Esophagus squamous epithelium (tissue), 5 donors: ENCODE measurements at regions not wholly inside any gene's neighbourhood (a gene's known extent, or its start where the extent isn't known, plus 50 kb on each side); places are given as distances from the start of the nearest gene placed in this dataset.

Experiments
- DNase-seq: peaks from one replicate; lab custom pipeline; 2025; lab: John Stamatoyannopoulos, UW
- H3K27ac ChIP-seq, 4 donors: fragments of 200-600 bp; sonication (generic); one replicate each; pipeline ENCODE4 v1.5.1; 2016 to 2019; ENCODE audit warnings: mild to moderate bottlenecking in 1 of 4
- H3K27me3 ChIP-seq, 4 donors: fragments of 200-600 bp; sonication (generic); 1 replicate in 3 of 4; 2 replicates in 1 of 4; pipeline versions ENCODE4 v1.5.1 to v1.6.0; 2017 to 2021; ENCODE audit warnings: antibody characterized with exemption in 1 of 4
- H3K36me3 ChIP-seq, 3 donors: fragments of 200-600 bp; sonication (generic); one replicate each; pipeline ENCODE4 v1.5.1; 2016 to 2019
- H3K4me1 ChIP-seq, 3 donors: fragments of 200-600 bp; sonication (generic); one replicate each; pipeline ENCODE4 v1.5.1; 2017 to 2019
- H3K4me3 ChIP-seq, 4 donors: fragments of 200-600 bp; sonication (generic); 1 replicate in 3 of 4; 2 replicates in 1 of 4; pipeline ENCODE4 v1.5.1; 2016 to 2019; ENCODE audit warnings: mild to moderate bottlenecking in 2 of 4, moderate library complexity in 1 of 4
- H3K9me3 ChIP-seq, 3 donors: fragments of 200-600 bp; sonication (generic); one replicate each; pipeline ENCODE4 v1.5.1; 2016 to 2019
- POLR2A ChIP-seq, 4 donors: fragments of 450-650 bp; IDR thresholded peaks; one replicate each; pipeline ENCODE4 v1.6.1; 2017; ENCODE audit warnings: antibody characterized with exemption in 4 of 4, mild to moderate bottlenecking in 4 of 4, moderate library complexity in 3 of 4
- WGBS, 2 donors: methylation state at CpG; one replicate each; pipeline ENCODE4 v1.1.5; 2018; 5-methylcytosine and 5-hydroxymethylcytosine counted together
- intact Hi-C: fragments of 100-400 bp; cut with DNase I; formaldehyde crosslinking; loops from one replicate; pipeline ENCODE4 v1.15.0; 2022
- TF ChIP-seq, protein P1 (sequence below), 6 experiments: fragments of 450-650 bp in 4 of 6; fragments of 200-600 bp in 2 of 6; sonication (generic) in 2 of 6; IDR thresholded peaks; one replicate each; pipeline ENCODE4 v1.5.1; 2016 to 2019; ENCODE audit warnings: antibody characterized with exemption in 6 of 6, mild to moderate bottlenecking in 4 of 6, moderate library complexity in 4 of 6
- donor health status: DM: yes; HTN: yes; CAD: no.

DNA sequence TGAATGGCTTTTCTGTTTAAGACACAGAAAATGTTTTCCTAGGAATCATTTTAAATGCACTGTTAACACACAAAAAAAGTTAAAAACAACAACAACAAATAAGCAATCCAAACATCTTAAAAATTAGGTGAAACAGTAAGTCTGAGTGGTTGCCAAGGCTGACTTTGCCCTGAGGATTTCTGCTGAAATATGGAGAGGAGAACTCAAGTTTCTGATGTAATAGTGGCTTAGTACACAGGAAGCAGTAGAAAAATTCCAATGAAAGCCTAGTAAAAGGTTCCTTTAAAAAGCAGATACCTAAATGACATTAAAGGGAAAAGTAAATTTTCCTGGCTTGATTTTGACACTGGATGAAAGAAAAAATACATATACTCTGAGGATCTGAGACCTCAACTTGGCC, 184.2 kb downstream of the EPM2A start:
- Histone ChIP-seq H3K4me3 (no peak overlapping the region), H3K27me3 (no peaks in the 10 kb centered on the region), H3K9me3 (no peaks in the 10 kb centered on the region), H3K27ac (no peak overlapping the region), H3K36me3 (no peaks in the 10 kb centered on the region), H3K4me1 (no peaks in the 10 kb centered on the region)
- TF ChIP-seq, protein P1, sequence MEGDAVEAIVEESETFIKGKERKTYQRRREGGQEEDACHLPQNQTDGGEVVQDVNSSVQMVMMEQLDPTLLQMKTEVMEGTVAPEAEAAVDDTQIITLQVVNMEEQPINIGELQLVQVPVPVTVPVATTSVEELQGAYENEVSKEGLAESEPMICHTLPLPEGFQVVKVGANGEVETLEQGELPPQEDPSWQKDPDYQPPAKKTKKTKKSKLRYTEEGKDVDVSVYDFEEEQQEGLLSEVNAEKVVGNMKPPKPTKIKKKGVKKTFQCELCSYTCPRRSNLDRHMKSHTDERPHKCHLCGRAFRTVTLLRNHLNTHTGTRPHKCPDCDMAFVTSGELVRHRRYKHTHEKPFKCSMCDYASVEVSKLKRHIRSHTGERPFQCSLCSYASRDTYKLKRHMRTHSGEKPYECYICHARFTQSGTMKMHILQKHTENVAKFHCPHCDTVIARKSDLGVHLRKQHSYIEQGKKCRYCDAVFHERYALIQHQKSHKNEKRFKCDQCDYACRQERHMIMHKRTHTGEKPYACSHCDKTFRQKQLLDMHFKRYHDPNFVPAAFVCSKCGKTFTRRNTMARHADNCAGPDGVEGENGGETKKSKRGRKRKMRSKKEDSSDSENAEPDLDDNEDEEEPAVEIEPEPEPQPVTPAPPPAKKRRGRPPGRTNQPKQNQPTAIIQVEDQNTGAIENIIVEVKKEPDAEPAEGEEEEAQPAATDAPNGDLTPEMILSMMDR (IDR thresholded peaks at IDR 0.05): no peak
- TF ChIP-seq POLR2A (IDR thresholded peaks at IDR 0.05): no peak
- no peak for DNase-seq
- intact Hi-C loops: no loop called here

DNA sequence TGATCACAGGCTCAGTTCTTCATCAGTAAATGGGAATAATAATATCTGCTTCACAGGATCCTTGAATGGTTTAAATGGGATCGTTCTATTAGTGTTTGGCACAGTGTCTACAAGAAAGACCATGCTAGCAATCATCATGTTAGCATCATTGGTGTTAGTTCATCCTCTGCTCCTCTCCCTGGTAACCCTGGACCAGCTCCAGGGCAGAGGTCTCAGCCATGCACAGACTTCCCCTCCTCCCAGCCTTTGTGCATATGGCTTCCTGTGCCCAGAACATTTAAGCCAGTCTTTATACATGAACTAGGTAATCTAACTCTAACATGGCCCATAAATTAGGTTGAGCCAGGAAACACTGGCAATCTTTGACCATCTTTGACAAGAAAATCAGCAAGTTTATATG, 180.2 kb downstream of the EPM2A start:
- no peaks in the 10 kb centered on the region for H3K27me3 ChIP-seq
- no peak overlapping the region for H3K4me3 ChIP-seq
- no peaks in the 10 kb centered on the region for H3K4me1 ChIP-seq
- H3K9me3 ChIP-seq: no peaks in the 10 kb centered on the region
- WGBS, 2 donors: 50 to 82% methylated on average over 1 of the region's 1 CpG
- no peak overlapping the region for H3K27ac ChIP-seq
- intact Hi-C loops: no loop called here
- no peak for DNase-seq
- TF ChIP-seq, protein P1 (IDR thresholded peaks at IDR 0.05): no peak
- TF ChIP-seq POLR2A (IDR thresholded peaks at IDR 0.05): no peak
- H3K36me3 ChIP-seq: no peaks in the 10 kb centered on the region

DNA sequence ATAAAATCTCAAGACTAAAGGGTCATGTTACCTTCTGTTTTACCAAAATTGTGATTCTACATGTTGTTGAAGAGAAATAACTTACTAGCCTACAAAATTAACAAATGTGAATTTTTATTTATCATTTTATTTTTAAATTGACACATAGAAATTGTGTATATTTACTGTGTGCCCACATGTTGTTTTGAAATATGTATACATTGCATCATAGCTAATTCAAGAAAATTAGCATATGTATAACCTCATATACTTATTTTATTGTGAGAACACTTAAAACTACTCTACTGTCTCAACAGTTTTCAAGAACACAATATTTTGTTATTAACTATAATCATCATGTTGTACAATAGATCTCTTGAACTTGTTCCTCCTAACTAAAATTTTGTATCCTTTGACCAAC, 177.8 kb downstream of the EPM2A start:
- no peak overlapping the region for H3K4me3 ChIP-seq
- no peak overlapping the region for H3K27ac ChIP-seq
- no peaks in the 10 kb centered on the region for H3K9me3 ChIP-seq
- H3K27me3 ChIP-seq: no peaks in the 10 kb centered on the region
- H3K4me1 ChIP-seq: no peaks in the 10 kb centered on the region
- no peak for TF ChIP-seq POLR2A (IDR thresholded peaks at IDR 0.05)
- TF ChIP-seq, protein P1 (IDR thresholded peaks at IDR 0.05): no peak
- no peak for DNase-seq
- intact Hi-C loops: no loop called here
- no peaks in the 10 kb centered on the region for H3K36me3 ChIP-seq

DNA sequence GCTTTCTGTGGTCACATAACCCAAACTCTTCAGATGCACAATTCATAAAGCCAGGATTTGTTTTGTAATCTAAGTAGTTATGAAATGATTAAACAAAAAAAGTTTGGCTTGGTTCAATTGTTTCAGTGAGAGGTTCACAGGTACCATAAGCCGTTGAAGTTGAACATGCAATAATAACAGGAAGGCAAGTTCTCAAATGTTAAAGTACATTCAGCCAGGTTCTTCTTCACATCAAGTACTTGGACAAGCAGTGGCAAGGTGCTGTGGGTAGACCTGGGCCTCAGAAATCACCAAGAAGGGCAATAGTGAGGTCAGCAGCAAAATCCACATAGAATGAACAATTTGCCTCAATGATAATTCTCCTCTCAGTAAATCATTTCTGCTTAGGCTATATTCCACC, 175.5 kb downstream of the EPM2A start:
- TF ChIP-seq POLR2A (IDR thresholded peaks at IDR 0.05): no peak
- TF ChIP-seq, protein P1 (IDR thresholded peaks at IDR 0.05): no peak
- Histone ChIP-seq H3K4me3 (no peak overlapping the region), H3K27me3 (no peaks in the 10 kb centered on the region), H3K9me3 (no peaks in the 10 kb centered on the region), H3K4me1 (no peaks in the 10 kb centered on the region), H3K27ac (no peak overlapping the region), H3K36me3 (no peaks in the 10 kb centered on the region)
- 25 to 60% methylated on average over 1 of the region's 1 CpG for WGBS, 2 donors
- intact Hi-C loops: no loop called here
- no peak for DNase-seq

DNA sequence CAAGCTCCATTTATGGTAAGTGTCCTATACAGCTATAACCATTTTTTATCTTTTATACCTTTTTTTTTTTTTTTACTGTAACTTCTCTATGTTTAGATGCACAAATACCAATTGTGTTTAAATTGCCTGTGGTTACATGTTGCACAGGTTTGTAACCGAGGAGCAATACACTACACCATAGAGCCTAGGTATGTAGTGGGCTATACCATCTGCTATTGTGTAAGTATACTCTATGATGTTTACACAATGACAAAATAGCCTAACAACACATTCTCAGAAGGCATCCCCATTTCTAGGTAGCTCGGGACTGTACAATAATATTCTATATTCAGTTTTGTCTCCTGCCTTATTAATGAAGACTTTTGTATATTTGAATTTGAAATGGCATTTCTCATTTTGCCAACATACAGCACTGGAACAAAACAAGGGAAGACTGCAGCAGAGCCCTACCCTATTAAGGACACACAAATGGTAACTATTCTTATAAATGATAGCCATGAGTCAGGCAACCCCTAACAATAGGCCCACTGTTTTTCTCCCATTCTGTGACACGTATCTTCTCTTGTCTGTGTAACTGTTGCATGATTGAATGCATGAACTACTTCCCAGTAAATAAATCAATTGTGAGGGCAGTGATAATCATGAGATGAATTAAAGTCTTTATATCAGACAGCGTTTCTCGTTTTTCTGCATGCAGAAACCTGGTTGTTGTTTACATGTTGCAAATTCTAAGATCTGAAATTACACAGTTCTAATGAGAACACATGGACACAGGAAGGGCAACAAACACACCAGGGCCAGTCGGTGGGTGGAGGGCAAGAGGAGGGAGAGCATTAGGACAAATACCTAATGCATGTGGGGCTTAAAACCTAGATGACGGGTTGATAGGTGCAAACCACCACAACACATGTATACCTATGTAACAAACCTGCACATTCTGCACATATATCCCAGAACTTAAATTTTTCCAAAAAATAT, 173.9 kb downstream of the EPM2A start:
- no peak for DNase-seq
- no peaks in the 10 kb centered on the region for H3K36me3 ChIP-seq
- WGBS, 2 donors: 65 to 69% methylated on average over 7 of the region's 7 CpGs
- no peaks in the 10 kb centered on the region for H3K27me3 ChIP-seq
- TF ChIP-seq POLR2A (IDR thresholded peaks at IDR 0.05): no peak
- TF ChIP-seq, protein P1 (IDR thresholded peaks at IDR 0.05): no peak
- H3K4me1 ChIP-seq: no peaks in the 10 kb centered on the region
- no peak overlapping the region for H3K27ac ChIP-seq
- H3K9me3 ChIP-seq: no peaks in the 10 kb centered on the region
- intact Hi-C loops: no loop called here
- no peak overlapping the region for H3K4me3 ChIP-seq
